Astrocyte of the spinal cord (primary cell): ENCODE measurements at regions not wholly inside any gene's neighbourhood (a gene's known extent, or its start where the extent isn't known, plus 50 kb on each side); places are given as distances from the start of the nearest gene placed in this dataset.

Source experiments
- DNase-seq: peaks from one replicate; pipeline ENCODE4 v3.0.0; 2011; ENCODE audit warnings: low read depth, low spot score
- H3K4me3 ChIP-seq: 2 replicates; pipeline ENCODE4 v1.5.1; 2011; ENCODE audit warnings: low read depth, mild to moderate bottlenecking, low read length, moderate library complexity
- CTCF ChIP-seq: IDR thresholded peaks from 2 replicates; pipeline ENCODE4 v1.5.1; 2012; ENCODE audit warnings: low read depth, mild to moderate bottlenecking, low read length, inconsistent platforms
- in situ Hi-C: cut with HindIII; loops from 2 replicates; pipeline ENCODE4 v1.10.0; 2017; ENCODE audit warnings: low sequenced_read_pairs

- no peak for DNase-seq
- H3K4me3 ChIP-seq, result no peak overlapping the region
- TF ChIP-seq CTCF, result no peak
- in situ Hi-C loops, result no loop called here
Observed at GRCh38 chr1:208607616-208608015, 363.4 kb upstream of the PLXNA2 start.

GRCh38 chr1:208614610-208615009 lies 370.4 kb upstream of the PLXNA2 start:
- TF ChIP-seq CTCF, result no peak

GRCh38 chr1:208615371-208615770 lies 371.2 kb upstream of the PLXNA2 start:
- in situ Hi-C loops, result no loop called here
- DNase-seq, result no peak
- no peak for TF ChIP-seq CTCF
- H3K4me3 ChIP-seq, result no peak overlapping the region

More at GRCh38 chr1:208614610-208615009, 370.4 kb upstream of the PLXNA2 start:
- in situ Hi-C loops, result no loop called here
- no peak overlapping the region for H3K4me3 ChIP-seq
- DNase-seq, result no peak

GRCh38 chr1:208616776-208617175 lies 372.6 kb upstream of the PLXNA2 start:
- no peak for TF ChIP-seq CTCF

GRCh38 chr1:208628022-208628914 lies 384.1 kb upstream of the PLXNA2 start:
- TF ChIP-seq CTCF, result no peak
- in situ Hi-C loops, result no loop called here
- H3K4me3 ChIP-seq, result no peak overlapping the region
- DNase-seq, result no peak

More at GRCh38 chr1:208616776-208617175, 372.6 kb upstream of the PLXNA2 start:
- DNase-seq, result no peak
- no peak overlapping the region for H3K4me3 ChIP-seq
- in situ Hi-C loops, result no loop called here

- no peak for TF ChIP-seq CTCF
- DNase-seq, result no peak
- in situ Hi-C loops, result no loop called here
- H3K4me3 ChIP-seq, result no peak overlapping the region
Observed at GRCh38 chr1:208631092-208631491, 386.9 kb upstream of the PLXNA2 start.
